CD4-positive, CD25-positive, alpha-beta regulatory T cell (primary cell): ENCODE measurements at regions not wholly inside any gene's neighbourhood (a gene's known extent, or its start where the extent isn't known, plus 50 kb on each side); places are given as distances from the start of the nearest gene placed in this dataset.
A peak's percentile ranks its signal among the peaks of the same experiment; 100 is the strongest.

Experiments
- ATAC-seq, 2 donors: fragments of 150-1000 bp; cut with Tn5 transposase; one replicate each; pipeline ENCODE4 v1.10.0; 2021; ENCODE audit warnings: low read depth in 2 of 2, moderate number of reproducible peaks in 2 of 2, moderate library complexity in 1 of 2
- DNase-seq, 3 donors: peaks; one replicate each; pipeline versions ENCODE4 v3.0.0 to v3.0.0-alpha.2; 2012 to 2022; ENCODE audit warnings: mixed read lengths in 1 of 3
- H3K27ac ChIP-seq: one replicate; pipeline ENCODE4 v1.7.0; 2013; ENCODE audit warnings: mild to moderate bottlenecking, low read length; ENCODE audit not compliant: insufficient read depth, poor library complexity, severe bottlenecking
- H3K27me3 ChIP-seq: one replicate; pipeline ENCODE4 v1.7.0; 2013; ENCODE audit warnings: low read length; ENCODE audit not compliant: control insufficient read depth, insufficient read depth
- H3K36me3 ChIP-seq: one replicate; pipeline ENCODE4 v1.7.0; 2013; ENCODE audit warnings: mild to moderate bottlenecking, low read length, moderate library complexity; ENCODE audit not compliant: control insufficient read depth, insufficient read depth
- H3K4me1 ChIP-seq: 2 replicates; pipeline ENCODE4 v1.7.0; 2013; ENCODE audit warnings: mild to moderate bottlenecking, low read length; ENCODE audit not compliant: insufficient read depth, control insufficient read depth, poor library complexity, severe bottlenecking
- H3K4me3 ChIP-seq: one replicate; pipeline ENCODE4 v1.7.0; 2013; ENCODE audit warnings: low read depth, mild to moderate bottlenecking, low read length, moderate library complexity
- H3K9me3 ChIP-seq, 2 experiments: 1 replicate in 1 of 2; 2 replicates in 1 of 2; pipeline ENCODE4 v1.7.0; 2013; ENCODE audit warnings: low read length in 2 of 2, mild to moderate bottlenecking in 1 of 2, moderate library complexity in 1 of 2; ENCODE audit not compliant: control insufficient read depth in 2 of 2
- H3K27ac Mint-ChIP-seq, 3 donors: one replicate each; pipeline ENCODE4 v1.8.0; 2020 to 2022; ENCODE audit warnings: mild to moderate bottlenecking in 3 of 3, mixed read lengths in 3 of 3, moderate library complexity in 2 of 3
- H3K27me3 Mint-ChIP-seq: one replicate; pipeline ENCODE4 v1.8.0; 2022; ENCODE audit warnings: mild to moderate bottlenecking, mixed read lengths
- H3K36me3 Mint-ChIP-seq: one replicate; pipeline ENCODE4 v1.8.0; 2020; ENCODE audit warnings: mixed read lengths
- H3K4me1 Mint-ChIP-seq, 4 donors: one replicate each; pipeline ENCODE4 v1.8.0; 2020 to 2022; ENCODE audit warnings: mixed read lengths in 4 of 4, mild to moderate bottlenecking in 1 of 4
- H3K4me3 Mint-ChIP-seq, 4 donors: one replicate each; pipeline ENCODE4 v1.8.0; 2020 to 2022; ENCODE audit warnings: mild to moderate bottlenecking in 4 of 4, mixed read lengths in 4 of 4, moderate library complexity in 3 of 4
- H3K9me3 Mint-ChIP-seq, 7 donors: one replicate each; pipeline ENCODE4 v1.8.0; 2020 to 2022; ENCODE audit warnings: mixed read lengths in 7 of 7, mild to moderate bottlenecking in 3 of 7, moderate library complexity in 2 of 7

DNA sequence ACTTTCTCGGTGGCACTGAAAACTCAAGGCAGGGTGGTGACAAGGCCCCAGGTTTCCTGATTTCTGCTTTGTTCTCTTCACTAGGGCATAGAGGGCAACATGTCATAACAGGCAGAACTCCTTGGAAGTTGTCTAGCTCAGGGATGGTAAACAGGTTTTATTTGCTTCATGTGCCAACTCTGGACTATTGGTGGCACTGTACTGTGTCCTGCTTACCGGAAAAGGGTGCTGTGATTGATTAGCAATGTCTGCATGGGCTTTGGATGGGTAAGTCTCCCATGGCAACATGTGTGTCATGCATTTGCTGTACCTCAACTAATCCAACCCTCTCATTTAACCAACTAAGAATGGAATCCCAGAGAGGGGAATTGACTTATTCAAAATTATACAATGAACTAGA, 70.7 kb upstream of the USP24 start:
- H3K9me3 ChIP-seq: no peaks in the 10 kb centered on the region
- peaks cover 4% of the 10 kb centered on the region for H3K27me3 ChIP-seq
- H3K27ac ChIP-seq: no peak overlapping the region
- H3K27me3 Mint-ChIP-seq: peaks cover 25% of the 10 kb centered on the region
- ATAC-seq: no peak
- no peak overlapping the region for H3K4me3 Mint-ChIP-seq
- H3K36me3 ChIP-seq: no peaks in the 10 kb centered on the region
- no peaks in the 10 kb centered on the region for H3K9me3 Mint-ChIP-seq
- H3K4me1 ChIP-seq: no peaks in the 10 kb centered on the region
- H3K27ac Mint-ChIP-seq: no peak overlapping the region
- DNase-seq: no peak
- no peaks in the 10 kb centered on the region for H3K36me3 Mint-ChIP-seq
- no peaks in the 10 kb centered on the region for H3K4me1 Mint-ChIP-seq
- H3K4me3 ChIP-seq: no peak overlapping the region

GRCh38 chr1:55284856-55285255, 69.7 kb upstream of the USP24 start:
- Mint-ChIP-seq H3K27me3 (peaks cover 25% of the 10 kb centered on the region), H3K9me3 (no peaks in the 10 kb centered on the region), H3K4me1 (no peaks in the 10 kb centered on the region), H3K36me3 (no peaks in the 10 kb centered on the region), H3K27ac (no peak overlapping the region), H3K4me3 (no peak overlapping the region)
- DNase-seq (peak in 1 of 3 donors; percentile 27), ATAC-seq (no peak)
- no peak overlapping the region for H3K27ac ChIP-seq
- H3K27me3 ChIP-seq: peaks cover 4% of the 10 kb centered on the region
- no peaks in the 10 kb centered on the region for H3K36me3 ChIP-seq
- no peaks in the 10 kb centered on the region for H3K4me1 ChIP-seq
- no peaks in the 10 kb centered on the region for H3K9me3 ChIP-seq
- no peak overlapping the region for H3K4me3 ChIP-seq

GRCh38 chr1:55282058-55282457, 66.9 kb upstream of the USP24 start:
- no peaks in the 10 kb centered on the region for H3K9me3 ChIP-seq
- Mint-ChIP-seq H3K27ac (no peak overlapping the region), H3K36me3 (no peaks in the 10 kb centered on the region), H3K4me3 (no peak overlapping the region), H3K4me1 (peaks cover 0 to 3% (median 1%) of the 10 kb centered on the region in 4 donors), H3K27me3 (peaks cover 18% of the 10 kb centered on the region), H3K9me3 (no peaks in the 10 kb centered on the region)
- peaks cover 4% of the 10 kb centered on the region for H3K27me3 ChIP-seq
- no peak for DNase-seq
- no peaks in the 10 kb centered on the region for H3K4me1 ChIP-seq
- no peak overlapping the region for H3K27ac ChIP-seq
- no peak overlapping the region for H3K4me3 ChIP-seq
- no peaks in the 10 kb centered on the region for H3K36me3 ChIP-seq
- ATAC-seq: no peak

DNA sequence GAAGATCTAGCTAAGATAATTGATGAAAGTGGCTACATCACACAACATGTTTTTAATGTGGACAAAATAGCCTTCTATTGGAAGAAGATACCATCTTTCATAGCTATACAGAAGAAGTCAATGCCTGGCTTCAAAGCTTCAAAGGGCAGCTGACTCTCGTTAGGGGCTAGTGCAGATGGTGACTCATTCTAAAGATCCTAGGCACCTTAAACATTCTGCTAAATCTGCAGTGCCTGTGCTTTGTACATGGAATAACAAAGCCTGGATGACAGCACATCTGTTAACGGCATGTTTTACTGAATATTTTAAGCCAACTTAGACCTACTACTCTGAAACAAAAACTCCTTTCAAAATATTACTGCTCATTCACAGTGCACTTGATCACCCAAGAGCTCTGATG, 65.6 kb upstream of the USP24 start:
- no peak overlapping the region for H3K4me3 Mint-ChIP-seq
- no peaks in the 10 kb centered on the region for H3K36me3 Mint-ChIP-seq
- Histone ChIP-seq H3K27me3 (peaks cover 4% of the 10 kb centered on the region), H3K9me3 (no peaks in the 10 kb centered on the region), H3K4me3 (no peak overlapping the region), H3K36me3 (no peaks in the 10 kb centered on the region), H3K4me1 (no peaks in the 10 kb centered on the region), H3K27ac (no peak overlapping the region)
- H3K9me3 Mint-ChIP-seq: no peaks in the 10 kb centered on the region
- DNase-seq: no peak
- no peak for ATAC-seq
- peaks cover 0 to 3% (median 1%) of the 10 kb centered on the region in 4 donors for H3K4me1 Mint-ChIP-seq
- H3K27me3 Mint-ChIP-seq: peaks cover 13% of the 10 kb centered on the region
- no peak overlapping the region for H3K27ac Mint-ChIP-seq

GRCh38 chr1:55279627-55280026, 64.5 kb upstream of the USP24 start:
- ATAC-seq: no peak
- H3K9me3 ChIP-seq: no peaks in the 10 kb centered on the region

DNA sequence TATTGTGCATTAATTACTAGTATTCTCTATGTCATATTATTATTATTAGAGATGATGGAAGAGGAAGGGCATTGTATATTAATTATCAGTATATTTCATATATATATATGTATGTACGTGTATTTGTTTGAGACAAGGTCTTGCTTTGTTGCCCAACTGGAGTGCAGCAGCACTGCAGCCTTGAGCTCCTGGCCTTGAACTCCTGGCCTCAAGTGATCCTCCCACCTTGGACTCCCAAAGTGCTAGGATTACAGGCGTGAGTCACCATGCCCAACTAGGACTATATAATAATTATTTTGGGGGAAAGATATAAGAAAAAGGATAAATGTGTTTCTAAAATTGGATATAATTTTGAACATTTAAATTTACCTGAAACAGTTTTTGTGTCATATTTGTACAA, 63.2 kb upstream of the USP24 start:
- H3K27me3 ChIP-seq: peaks cover 4% of the 10 kb centered on the region
- H3K4me1 Mint-ChIP-seq: peaks cover 0 to 3% (median 1%) of the 10 kb centered on the region in 4 donors
- no peaks in the 10 kb centered on the region for H3K9me3 Mint-ChIP-seq
- ATAC-seq (no peak), DNase-seq (no peak)
- no peak overlapping the region for H3K27ac ChIP-seq
- H3K4me1 ChIP-seq: no peaks in the 10 kb centered on the region
- H3K27me3 Mint-ChIP-seq: peaks cover 15% of the 10 kb centered on the region
- H3K36me3 Mint-ChIP-seq: no peaks in the 10 kb centered on the region
- no peaks in the 10 kb centered on the region for H3K36me3 ChIP-seq
- no peak overlapping the region for H3K4me3 Mint-ChIP-seq
- no peaks in the 10 kb centered on the region for H3K9me3 ChIP-seq
- H3K4me3 ChIP-seq: no peak overlapping the region
- H3K27ac Mint-ChIP-seq: no peak overlapping the region

More at GRCh38 chr1:55279627-55280026, 64.5 kb upstream of the USP24 start:
- H3K4me3 Mint-ChIP-seq: no peak overlapping the region
- peaks cover 4% of the 10 kb centered on the region for H3K27me3 ChIP-seq
- H3K9me3 Mint-ChIP-seq: no peaks in the 10 kb centered on the region
- peaks cover 0 to 3% (median 1%) of the 10 kb centered on the region in 4 donors for H3K4me1 Mint-ChIP-seq
- H3K4me1 ChIP-seq: no peaks in the 10 kb centered on the region
- H3K36me3 ChIP-seq: no peaks in the 10 kb centered on the region
- no peak overlapping the region for H3K27ac Mint-ChIP-seq
- DNase-seq: no peak
- no peak overlapping the region for H3K27ac ChIP-seq
- no peaks in the 10 kb centered on the region for H3K36me3 Mint-ChIP-seq
- no peak overlapping the region for H3K4me3 ChIP-seq
- peaks cover 11% of the 10 kb centered on the region for H3K27me3 Mint-ChIP-seq

GRCh38 chr1:55277377-55278130, 62.4 kb upstream of the USP24 start:
- no peak overlapping the region for H3K27ac ChIP-seq
- ATAC-seq (peak; percentile 89 to 94), DNase-seq (peak; percentile 54 to 86 (median 68))
- H3K9me3 Mint-ChIP-seq: no peaks in the 10 kb centered on the region
- H3K4me3 ChIP-seq: no peak overlapping the region
- peaks cover 0 to 3% (median 1%) of the 10 kb centered on the region in 4 donors for H3K4me1 Mint-ChIP-seq
- H3K27ac Mint-ChIP-seq: peak overlapping the region in 1 of 3 donors; percentile 77
- H3K36me3 Mint-ChIP-seq: no peaks in the 10 kb centered on the region
- peaks cover 2% of the 10 kb centered on the region for H3K27me3 ChIP-seq
- H3K4me1 ChIP-seq: no peaks in the 10 kb centered on the region
- no peak overlapping the region for H3K4me3 Mint-ChIP-seq
- no peaks in the 10 kb centered on the region for H3K9me3 ChIP-seq
- peaks cover 14% of the 10 kb centered on the region for H3K27me3 Mint-ChIP-seq
- H3K36me3 ChIP-seq: no peaks in the 10 kb centered on the region
